HG03469 (cell line): ENCODE measurements at regions not wholly inside any gene's neighbourhood (a gene's known extent, or its start where the extent isn't known, plus 50 kb on each side); places are given as distances from the start of the nearest gene placed in this dataset.
A peak's percentile ranks its signal among the peaks of the same experiment; 100 is the strongest.
"Not testable (repeated sequence)": the region's sequence is repeated elsewhere in the genome, so short reads cannot be mapped to it uniquely, and the experiment has no call there.

ENCODE experiments used
- ATAC-seq: cut with Tn5 transposase; IDR thresholded peaks from one replicate; pipeline ENCODE4 v1.9.1; 2021; ENCODE audit warnings: mild to moderate bottlenecking, moderate library complexity, moderate number of reproducible peaks; ENCODE audit not compliant: unreplicated experiment

DNA sequence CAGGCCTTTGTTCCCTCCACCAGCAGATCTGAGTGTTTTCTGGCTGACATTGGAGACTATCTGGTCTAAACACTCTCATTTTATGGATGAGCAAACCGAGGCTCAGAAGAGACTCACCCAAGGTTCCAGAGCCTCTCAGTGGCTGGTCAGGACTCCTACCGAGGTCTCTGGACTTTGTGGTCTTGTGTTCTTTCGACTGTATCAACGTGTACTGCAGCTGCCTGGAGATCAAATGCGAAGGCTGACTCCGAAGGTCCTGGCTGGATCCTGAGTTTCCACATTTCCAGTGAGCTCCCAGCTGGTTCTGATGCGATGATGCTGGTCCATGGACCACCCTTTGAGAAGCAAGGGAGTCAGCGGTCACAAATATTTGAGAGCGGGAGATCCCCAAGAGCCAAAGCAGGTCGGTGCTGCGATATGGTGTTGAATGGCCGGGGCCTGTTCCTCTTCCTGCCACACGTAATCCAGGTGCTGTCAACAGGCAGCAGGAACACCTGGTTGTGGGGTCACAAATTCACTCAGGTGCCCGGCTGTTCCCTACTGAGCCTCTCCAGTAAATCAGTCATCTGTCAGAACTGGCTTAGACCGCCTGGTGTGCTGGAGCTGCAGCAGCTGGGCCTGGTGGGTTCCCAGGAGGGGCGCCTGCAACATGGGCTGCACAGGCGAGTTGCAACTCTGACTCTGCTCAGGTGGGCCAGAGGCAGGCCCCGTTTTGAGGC, 94.8 kb upstream of the USP24 start:
- ATAC-seq: no peak

DNA sequence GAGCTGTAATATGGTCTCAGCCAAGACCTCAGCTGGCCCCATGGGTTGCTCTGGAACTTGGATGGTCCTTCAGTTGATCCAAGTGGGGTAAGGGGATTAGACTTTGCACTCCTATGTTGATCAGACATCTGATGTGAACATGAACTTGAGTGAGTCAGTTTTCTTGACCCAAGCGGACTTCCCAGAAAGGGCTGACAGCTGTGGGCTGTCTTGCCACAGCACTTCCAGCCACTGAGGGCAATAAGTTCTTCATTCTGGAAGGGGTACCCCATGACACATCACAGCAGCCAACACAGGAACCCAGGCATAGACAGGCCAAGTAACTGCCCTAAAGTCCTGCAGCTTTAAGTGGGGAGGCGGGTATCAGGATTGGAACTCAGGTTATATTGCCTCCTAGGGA, 93.9 kb upstream of the USP24 start:
- ATAC-seq: no peak

DNA sequence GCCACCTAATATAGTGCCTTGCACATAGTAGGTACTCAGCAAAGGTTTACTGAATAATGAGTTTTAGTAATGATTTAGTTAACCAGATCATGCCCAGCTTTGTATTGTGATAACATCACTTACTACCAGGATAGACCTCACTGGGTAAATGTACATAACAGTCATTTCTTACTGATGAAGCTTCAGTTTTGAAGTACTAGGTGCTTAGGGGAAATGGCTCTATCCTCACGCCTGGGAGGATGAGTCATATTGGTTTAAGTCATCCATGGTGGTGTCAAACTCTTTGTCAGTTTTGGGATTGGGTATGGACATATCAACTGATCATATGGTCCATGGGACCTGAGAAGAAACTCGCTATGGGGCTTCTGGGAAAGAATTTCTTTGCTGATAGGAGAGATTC, 90.6 kb upstream of the USP24 start:
- no peak for ATAC-seq

DNA sequence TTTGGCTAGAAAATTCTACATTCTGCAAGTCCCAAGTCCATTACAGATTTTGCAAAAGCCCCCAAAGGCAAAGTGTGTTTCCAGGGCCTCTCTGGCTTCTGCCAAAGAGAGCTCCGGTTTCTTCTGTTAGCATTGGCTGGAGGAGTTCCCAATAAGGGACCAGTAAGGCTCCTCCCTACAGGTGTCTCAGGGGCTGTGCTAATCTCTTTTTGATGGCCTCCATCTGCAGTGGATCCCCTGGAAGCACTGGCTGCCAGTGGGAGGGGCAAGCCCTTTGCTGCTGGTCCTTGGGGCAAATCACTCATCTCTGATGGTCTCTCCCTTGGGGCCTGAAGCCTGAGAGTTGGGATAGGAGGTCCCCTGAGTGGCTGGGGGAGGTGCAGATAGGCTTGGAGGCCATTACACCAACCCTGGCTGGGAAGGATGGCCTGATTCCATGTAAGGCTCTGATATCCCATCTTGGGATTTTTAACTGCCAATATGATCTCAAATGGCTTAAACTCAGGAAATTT, 89.1 kb upstream of the USP24 start:
- ATAC-seq: no peak

DNA sequence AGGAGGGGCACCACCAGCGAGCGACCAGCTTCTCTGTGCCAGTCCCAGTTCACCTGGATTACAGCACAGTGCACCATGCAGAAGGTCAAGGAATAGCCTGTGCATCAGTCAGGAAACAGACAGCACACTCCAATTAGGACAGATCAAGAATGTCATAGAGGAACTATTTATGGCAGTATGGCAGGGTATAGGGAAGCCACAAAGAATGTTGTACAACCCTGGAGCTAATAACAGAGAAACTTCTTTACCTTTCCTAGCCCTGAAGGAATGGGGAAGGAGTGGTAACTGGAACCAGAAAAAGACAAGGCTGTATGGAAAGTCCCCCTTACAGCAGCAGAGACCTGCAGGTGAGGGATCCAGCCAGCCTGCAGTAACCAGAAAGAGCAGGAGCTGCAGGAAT, 87.8 kb upstream of the USP24 start:
- no peak for ATAC-seq

DNA sequence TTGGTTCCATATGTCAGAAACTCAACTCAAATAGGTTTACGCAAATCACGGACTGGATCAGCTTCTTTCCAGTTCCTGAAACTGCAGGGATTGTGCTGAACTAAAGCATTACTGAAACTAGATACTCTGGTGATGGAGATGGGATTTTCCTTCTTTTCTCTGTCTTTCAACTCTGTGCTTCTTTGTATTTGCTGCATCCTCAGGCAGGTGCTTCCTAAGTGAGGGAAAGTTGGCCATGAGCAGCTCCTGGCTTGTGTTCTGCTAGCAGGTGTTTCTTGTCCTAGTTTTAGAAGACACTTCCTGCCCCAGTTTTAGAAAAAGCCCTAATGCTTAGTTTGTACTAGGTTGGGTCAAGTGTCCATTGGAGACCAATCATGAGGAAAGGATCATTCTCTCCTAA, 86.7 kb upstream of the USP24 start:
- no peak for ATAC-seq

DNA sequence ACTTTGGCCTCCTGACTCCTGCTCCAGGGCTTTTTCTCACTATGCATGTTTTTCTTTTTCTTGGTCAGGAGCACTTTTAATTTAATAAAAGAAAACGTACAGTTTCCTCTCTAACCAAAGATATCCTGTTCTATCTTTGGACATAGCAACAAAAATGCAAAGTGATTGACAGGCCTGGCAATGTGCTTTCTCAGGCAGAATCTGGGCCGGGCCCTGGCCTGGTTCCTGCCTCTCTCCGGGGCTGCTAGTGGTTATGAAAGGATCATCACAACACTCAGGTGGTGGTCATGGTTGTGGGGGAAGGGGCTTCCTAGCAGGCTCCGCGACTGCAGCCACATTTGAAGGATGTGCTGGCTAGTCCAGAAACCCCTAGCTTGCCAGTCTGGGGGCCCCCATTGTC, 85.8 kb upstream of the USP24 start:
- ATAC-seq: no peak

DNA sequence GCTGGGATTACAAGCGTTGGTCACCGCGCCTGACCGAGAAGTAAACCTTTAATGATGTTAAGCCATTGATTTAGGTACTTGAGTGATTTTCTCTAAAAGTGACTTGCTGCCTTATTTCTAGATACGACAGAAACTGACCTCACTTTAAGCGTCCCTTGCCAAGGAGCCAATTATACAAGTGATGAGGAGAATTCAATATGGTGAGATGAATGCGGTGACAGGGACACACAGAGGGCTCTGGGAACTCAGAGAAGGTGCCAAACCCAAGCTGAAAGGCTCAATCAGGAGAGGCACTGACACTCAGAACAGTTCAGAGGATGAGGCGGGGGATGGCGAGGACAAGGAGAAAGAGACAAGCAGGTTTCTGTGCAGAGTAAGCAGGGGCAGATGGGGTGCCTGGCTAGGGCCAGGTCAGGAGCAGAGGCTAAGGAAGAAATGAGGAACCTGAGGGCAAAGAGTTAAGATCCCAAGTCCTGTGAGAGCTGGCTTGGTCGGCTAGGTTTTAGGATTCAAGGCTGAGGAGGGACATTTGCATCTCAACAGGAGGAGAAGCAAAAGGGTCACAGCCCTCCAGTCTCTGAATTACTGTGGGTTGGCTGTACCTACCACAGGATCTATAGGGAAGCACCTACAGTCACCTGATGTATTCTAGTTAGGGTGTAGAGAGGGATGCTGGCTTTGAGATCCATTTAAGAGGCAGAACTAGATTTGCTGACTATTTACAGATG, 83.2 kb upstream of the USP24 start:
- no peak for ATAC-seq

DNA sequence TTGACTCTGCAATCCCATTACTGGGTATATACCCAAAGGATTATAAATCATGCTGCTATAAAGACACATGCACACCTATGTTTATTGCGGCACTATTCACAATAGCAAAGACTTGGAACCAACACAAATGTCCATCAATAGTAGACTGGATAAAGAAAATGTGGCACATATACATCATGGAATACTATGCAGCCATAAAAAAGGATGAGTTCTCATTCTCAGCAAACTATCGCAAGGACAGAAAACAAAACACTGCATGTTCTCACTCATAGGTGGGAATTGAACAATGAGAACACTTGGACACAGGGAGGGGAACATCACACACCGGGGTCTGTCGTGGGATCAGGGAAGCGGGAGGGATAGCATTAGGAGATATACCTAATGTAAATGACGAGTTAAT, 81.1 kb upstream of the USP24 start:
- ATAC-seq: not testable (repeated sequence)

DNA sequence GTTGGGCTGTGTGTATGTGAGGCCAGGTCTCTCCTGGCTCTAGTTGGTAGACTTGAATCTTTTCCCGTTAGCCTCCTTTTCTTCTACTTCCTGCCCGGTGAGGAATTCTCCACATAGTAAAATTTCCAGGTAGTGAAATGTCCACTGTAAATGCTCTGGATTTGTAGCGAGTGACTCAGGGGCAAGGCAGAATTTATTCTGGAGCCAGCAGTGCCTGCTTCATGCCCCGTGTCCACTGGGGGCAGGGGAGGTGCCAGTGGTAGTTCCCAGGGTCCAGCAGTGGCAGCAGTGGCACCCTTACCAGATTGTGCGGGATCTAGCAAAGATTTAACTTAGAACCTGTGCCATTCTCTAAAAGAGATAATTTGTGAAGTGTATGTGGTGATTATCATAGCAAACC, 74.5 kb upstream of the USP24 start:
- no peak for ATAC-seq

DNA sequence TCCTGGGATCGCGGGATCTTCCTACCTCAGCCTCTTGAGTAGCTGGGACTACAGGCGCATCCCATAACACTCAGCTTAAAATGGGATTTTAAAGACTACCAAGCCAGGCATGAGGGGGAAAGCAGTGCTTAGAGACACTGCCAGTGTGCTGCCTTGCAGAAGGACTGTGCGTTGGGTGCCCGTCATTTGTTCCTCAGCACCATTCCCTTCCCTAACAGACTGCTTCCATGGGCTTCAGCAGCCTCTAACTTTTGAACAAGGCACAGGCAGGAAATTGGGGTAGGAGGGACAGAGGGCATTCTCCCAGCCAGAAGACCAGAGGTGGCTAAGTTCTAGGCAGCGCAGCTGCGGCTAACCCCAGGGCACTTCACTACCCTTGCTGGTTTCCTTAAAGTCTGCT, 73.9 kb upstream of the USP24 start:
- no peak for ATAC-seq

DNA sequence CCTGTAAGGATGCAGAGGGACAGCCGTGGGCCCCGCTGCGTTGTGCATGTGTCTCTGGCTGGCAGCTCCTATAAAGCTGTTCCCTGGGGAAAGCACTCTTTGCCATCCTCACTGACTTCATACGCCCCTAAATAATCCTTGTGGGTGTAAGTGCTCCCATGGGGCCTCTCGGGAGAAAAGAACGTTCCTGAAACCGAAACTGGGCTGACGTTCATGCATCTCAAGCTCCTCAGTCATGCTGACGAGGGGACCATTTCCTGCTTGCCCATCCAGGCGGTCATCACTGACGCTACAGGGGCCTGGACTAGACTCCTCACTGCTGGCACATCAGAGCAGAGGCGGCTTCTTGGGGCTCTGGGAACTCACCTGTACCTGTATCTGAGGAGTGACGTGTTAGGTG, 73.1 kb upstream of the USP24 start:
- peak; percentile 82 for ATAC-seq

DNA sequence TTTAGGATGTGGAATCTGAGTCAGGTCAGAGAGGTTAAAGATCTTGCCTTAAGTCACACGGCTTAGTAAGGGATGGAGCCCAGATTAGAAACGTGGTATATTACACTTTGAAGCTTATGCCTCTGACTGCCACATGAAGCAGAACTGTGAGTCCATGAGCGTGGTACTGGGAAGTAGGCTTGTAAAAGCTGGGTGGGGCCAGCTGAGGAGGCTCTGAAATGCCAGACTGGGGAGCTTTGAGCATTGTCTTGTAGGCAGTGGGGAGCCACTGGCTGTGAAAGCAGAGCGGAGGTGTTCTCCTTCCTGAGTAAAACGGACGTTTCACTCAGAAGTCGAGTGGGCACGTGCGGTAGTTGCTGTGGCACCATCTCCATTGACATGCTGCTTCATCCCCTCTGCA, 72.6 kb upstream of the USP24 start:
- peak; percentile 32 for ATAC-seq

DNA sequence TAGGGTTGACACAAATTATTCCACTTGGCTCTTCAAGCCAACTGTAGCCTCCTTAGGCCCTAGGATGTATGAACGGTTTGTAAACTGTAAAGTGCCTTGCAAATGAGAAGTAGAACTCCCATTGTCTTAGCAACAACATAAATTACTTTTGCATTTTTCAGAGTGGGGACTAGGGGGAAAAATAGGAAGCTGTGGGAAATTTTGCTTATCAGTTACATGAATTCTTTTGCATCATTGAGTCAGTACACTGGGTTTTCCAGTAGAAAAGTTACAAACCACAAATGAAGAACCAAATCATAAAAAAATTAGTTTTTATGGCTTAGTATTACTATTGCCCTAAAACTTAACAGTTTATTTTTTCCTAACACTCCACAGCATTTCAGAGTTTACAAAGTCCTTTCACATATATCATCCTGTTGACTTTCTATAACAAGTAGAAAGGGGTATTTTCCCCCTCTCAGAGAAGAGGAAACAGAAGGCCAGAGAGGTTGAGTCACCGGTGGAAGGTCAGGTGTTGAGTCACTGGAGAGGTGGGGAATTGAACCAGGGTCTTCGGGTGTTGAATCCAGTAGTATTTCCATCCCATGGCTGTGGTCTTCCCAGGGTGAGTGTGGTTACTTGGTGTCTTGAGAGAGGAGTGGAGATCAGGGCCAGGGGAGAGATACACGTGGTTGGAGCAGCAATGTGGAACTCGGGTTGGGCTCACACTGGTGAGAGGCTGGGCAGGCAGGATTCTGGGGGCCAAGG, 71.9 kb upstream of the USP24 start:
- ATAC-seq: no peak

DNA sequence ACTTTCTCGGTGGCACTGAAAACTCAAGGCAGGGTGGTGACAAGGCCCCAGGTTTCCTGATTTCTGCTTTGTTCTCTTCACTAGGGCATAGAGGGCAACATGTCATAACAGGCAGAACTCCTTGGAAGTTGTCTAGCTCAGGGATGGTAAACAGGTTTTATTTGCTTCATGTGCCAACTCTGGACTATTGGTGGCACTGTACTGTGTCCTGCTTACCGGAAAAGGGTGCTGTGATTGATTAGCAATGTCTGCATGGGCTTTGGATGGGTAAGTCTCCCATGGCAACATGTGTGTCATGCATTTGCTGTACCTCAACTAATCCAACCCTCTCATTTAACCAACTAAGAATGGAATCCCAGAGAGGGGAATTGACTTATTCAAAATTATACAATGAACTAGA, 70.7 kb upstream of the USP24 start:
- ATAC-seq: no peak

DNA sequence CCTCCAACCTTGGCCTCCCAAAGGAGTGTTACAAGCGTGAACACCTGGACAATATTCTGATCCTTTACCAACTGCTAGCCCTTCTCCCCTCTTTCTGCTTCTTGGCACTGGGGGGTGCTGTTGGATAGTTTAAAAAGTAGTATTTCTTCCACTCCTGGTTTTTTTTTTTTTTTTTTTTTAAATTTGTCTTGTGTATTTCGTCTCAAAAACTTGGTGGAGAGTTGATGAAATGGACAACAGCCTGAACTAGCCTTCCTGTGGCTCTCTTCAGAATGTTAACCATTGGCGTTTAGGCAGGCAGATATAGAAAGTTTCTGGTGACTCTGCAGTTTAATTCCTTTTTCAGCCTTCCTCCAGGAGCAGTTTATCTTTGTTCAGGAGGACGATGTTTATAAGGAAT, 69.7 kb upstream of the USP24 start:
- no peak for ATAC-seq

DNA sequence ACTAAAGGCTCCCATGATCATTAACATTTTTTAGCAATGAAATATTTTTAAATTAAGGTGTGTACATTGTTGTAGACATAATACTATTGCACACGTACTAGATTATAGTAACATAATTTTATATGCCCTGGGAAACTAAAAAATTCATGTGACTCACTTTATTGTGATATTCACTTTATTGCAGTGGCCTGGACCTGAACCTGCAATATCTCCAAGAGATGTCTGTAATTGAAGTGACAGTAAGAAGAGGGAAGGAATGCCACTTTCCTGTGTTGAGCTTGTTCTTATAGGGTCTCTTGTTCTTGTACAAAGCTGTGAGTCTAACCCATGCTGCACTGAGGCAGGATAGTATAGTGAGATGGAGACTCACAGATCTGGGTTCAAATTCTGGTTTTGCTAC, 66.9 kb upstream of the USP24 start:
- ATAC-seq: no peak

DNA sequence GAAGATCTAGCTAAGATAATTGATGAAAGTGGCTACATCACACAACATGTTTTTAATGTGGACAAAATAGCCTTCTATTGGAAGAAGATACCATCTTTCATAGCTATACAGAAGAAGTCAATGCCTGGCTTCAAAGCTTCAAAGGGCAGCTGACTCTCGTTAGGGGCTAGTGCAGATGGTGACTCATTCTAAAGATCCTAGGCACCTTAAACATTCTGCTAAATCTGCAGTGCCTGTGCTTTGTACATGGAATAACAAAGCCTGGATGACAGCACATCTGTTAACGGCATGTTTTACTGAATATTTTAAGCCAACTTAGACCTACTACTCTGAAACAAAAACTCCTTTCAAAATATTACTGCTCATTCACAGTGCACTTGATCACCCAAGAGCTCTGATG, 65.6 kb upstream of the USP24 start:
- no peak for ATAC-seq

DNA sequence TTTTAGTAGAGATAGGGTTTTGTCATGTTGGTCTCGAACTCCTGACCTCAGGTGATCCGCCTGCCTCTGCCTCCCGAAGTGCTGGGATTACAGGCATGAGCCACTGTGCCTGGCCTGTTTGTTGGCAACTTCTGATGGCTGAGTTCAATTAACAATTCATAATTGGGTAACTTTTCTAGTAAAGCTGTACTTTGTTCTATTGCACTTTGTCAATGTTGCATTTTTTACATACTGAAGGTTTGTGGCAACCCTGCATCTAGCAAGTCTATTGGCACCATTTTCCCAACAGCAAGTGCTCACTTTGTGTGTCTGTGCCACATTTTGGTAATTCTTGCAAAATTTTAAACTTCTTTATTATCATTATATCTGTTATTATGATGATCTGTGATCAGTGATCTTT, 64.5 kb upstream of the USP24 start:
- ATAC-seq: no peak

DNA sequence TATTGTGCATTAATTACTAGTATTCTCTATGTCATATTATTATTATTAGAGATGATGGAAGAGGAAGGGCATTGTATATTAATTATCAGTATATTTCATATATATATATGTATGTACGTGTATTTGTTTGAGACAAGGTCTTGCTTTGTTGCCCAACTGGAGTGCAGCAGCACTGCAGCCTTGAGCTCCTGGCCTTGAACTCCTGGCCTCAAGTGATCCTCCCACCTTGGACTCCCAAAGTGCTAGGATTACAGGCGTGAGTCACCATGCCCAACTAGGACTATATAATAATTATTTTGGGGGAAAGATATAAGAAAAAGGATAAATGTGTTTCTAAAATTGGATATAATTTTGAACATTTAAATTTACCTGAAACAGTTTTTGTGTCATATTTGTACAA, 63.2 kb upstream of the USP24 start:
- ATAC-seq: no peak

DNA sequence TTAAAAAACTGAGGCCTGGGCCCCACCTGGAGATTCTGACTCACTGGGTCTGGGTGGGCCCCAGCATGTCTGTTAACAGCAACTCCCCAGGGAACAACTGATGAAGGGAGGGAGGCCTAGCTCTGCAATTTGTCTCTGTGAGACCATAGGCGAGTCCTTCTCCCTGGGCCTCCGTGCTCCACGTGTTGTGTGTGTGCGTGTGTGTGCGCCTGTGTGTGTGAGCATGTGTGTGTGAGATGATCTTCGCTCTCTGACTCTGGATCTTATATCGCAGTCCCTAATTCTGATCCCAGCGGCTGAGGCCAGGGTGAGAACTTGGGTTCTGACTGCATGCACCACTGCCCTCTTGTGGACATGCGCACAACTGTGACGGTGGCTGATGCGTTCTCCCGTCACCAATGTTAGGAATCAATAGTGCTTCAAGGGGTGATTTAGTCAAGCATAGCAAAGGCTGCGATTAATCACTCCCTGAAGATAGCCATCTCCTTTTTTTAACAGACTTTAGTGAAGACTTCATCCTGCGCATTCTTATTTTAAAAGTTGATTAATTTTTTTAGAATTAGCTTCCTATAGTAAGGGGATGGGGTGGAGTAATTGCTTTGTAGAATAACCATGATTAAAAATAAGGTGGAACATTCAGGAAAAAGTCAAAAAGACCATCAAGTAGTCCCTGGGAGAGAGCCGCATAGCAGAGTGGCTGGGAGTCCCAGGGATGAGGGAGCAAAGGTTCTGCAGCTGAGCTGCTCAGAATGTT, 62.4 kb upstream of the USP24 start:
- peak; percentile 67 for ATAC-seq
